K562 (cell line): ENCODE measurements at regions not wholly inside any gene's neighbourhood (a gene's known extent, or its start where the extent isn't known, plus 50 kb on each side); places are given as distances from the start of the nearest gene placed in this dataset.

Experiments used
- ATAC-seq: fragments of 200-7000 bp; cut with Tn5 transposase; 3 replicates; pipeline ENCODE4 v1.9.1; 2020; ENCODE audit warnings: moderate library complexity
- BruUV-seq: library from RNA; stranded (reverse); fragments of 400-500 nt; replicated peaks from 2 replicates; lab custom pipeline; 2021; lab: Mats Ljungman, UMichigan
- CTCF ChIA-PET: fragments of 300-600 bp; formaldehyde crosslinking; extraction: SDS; loops from one replicate; lab custom pipeline; 2021; ENCODE audit warnings: low intra/inter-chr PET ratio; lab: Yijun Ruan, JAX
- POLR2A ChIA-PET: fragments of 300-600, 350-650 bp; sonication (Branson Sonifier 250); formaldehyde crosslinking; extraction: SDS; loops from one replicate; lab custom pipeline; 2021; ENCODE audit warnings: antibody characterized with exemption, inconsistent platforms; lab: Yijun Ruan, JAX
- DNase-seq, 4 experiments: peaks; one replicate each; pipeline versions ENCODE4 v3.0.0 to v3.0.0-alpha.2; 2011 to 2018; ENCODE audit warnings: low spot score in 3 of 4, mixed read lengths in 3 of 4; ENCODE audit errors: extremely low read depth in 1 of 4
- FAIRE-seq: peaks from 2 replicates; lab custom pipeline; 2011; peaks lifted over from hg19 to GRCh38; lab: Jason Lieb, UNC
- H2AFZ ChIP-seq: 2 replicates; pipeline ENCODE4 v1.6.0; 2011; ENCODE audit warnings: low read depth, low read length, control low read depth, inconsistent platforms
- H3K27ac ChIP-seq: fragments of 200-600 bp; 3 replicates; pipeline ENCODE4 v1.8.0; 2011; ENCODE audit warnings: low read depth, mild to moderate bottlenecking, control low read depth, inconsistent platforms, low read length, moderate library complexity, mixed read lengths; ENCODE audit errors: extremely low read depth
- H3K27me3 ChIP-seq, 2 experiments: fragments of 300-600 bp in 1 of 2; 2 replicates in 1 of 2; 3 replicates in 1 of 2; pipeline versions ENCODE4 v1.6.0 to v1.8.0; 2011; ENCODE audit warnings: inconsistent platforms in 2 of 2, low read length in 2 of 2, mild to moderate bottlenecking in 1 of 2, mixed read lengths in 1 of 2, moderate library complexity in 1 of 2; ENCODE audit not compliant: control insufficient read depth in 2 of 2, insufficient read depth in 2 of 2
- H3K36me3 ChIP-seq: fragments of 300-600 bp; 3 replicates; pipeline ENCODE4 v1.8.0; 2011; ENCODE audit warnings: mild to moderate bottlenecking, low read length, inconsistent platforms; ENCODE audit not compliant: control insufficient read depth, insufficient read depth
- H3K4me1 ChIP-seq, 2 experiments: fragments of 200-600 bp in 1 of 2; replicated peaks in 1 of 2; 2 replicates in 1 of 2; 3 replicates in 1 of 2; pipeline versions ENCODE4 v1.5.1 to v1.8.0; 2011; ENCODE audit warnings: inconsistent platforms in 2 of 2, low read length in 2 of 2, mild to moderate bottlenecking in 1 of 2, mixed read lengths in 1 of 2, moderate library complexity in 1 of 2; ENCODE audit not compliant: control insufficient read depth in 2 of 2, insufficient read depth in 2 of 2
- H3K4me2 ChIP-seq: 2 replicates; pipeline ENCODE4 v1.6.1; 2011; ENCODE audit warnings: low read length, control low read depth, inconsistent platforms, mixed read lengths; ENCODE audit not compliant: insufficient read depth
- H3K4me3 ChIP-seq: fragments of 200-600 bp; sonication (generic), shearing (Covaris generic); 2 replicates; pipeline ENCODE4 v1.5.1; 2016; ENCODE audit warnings: control low read depth, inconsistent platforms
- H3K79me2 ChIP-seq: fragments of 200-600 bp; 3 replicates; pipeline ENCODE4 v1.8.0; 2011; ENCODE audit warnings: low read length, inconsistent platforms; ENCODE audit not compliant: control insufficient read depth, insufficient read depth
- H3K9ac ChIP-seq, 2 experiments: 2 replicates each; pipeline versions ENCODE4 v1.6.0 to v1.6.1; 2011; ENCODE audit warnings: low read depth in 2 of 2, low read length in 2 of 2, control low read depth in 1 of 2, inconsistent platforms in 1 of 2, mild to moderate bottlenecking in 1 of 2, mixed read lengths in 1 of 2; ENCODE audit not compliant: insufficient read depth in 1 of 2
- H3K9me1 ChIP-seq: one replicate; pipeline ENCODE4 v1.6.0; 2011; ENCODE audit warnings: inconsistent platforms, mild to moderate bottlenecking, low read length, moderate library complexity; ENCODE audit not compliant: control insufficient read depth, insufficient read depth
- H3K9me3 ChIP-seq: replicated peaks from 2 replicates; pipeline ENCODE4 v1.5.1; 2011; ENCODE audit warnings: low read depth, low read length, inconsistent platforms; ENCODE audit not compliant: control insufficient read depth, insufficient read depth
- H4K20me1 ChIP-seq: replicated peaks from 2 replicates; pipeline ENCODE4 v1.6.1; 2011; ENCODE audit warnings: low read length, inconsistent platforms, mixed read lengths; ENCODE audit not compliant: control insufficient read depth, insufficient read depth
- BCLAF1 ChIP-seq, 2 experiments: fragments of 450-650 bp in 1 of 2; IDR thresholded peaks; 2 replicates each; pipeline ENCODE4 v1.6.1; 2011 to 2017; ENCODE audit warnings: low read depth in 2 of 2, antibody characterized with exemption in 1 of 2, borderline replicate concordance in 1 of 2, low read length in 1 of 2, mild to moderate bottlenecking in 1 of 2, mixed read lengths in 1 of 2; ENCODE audit not compliant: control insufficient read depth in 1 of 2
- CLOCK ChIP-seq: fragments of 250-450 bp; sonication (Bioruptor Pico); IDR thresholded peaks from 2 replicates; pipeline ENCODE4 v1.4.0; 2020; ENCODE audit warnings: mild to moderate bottlenecking, moderate library complexity, borderline replicate concordance
- KLF16 ChIP-seq: IDR thresholded peaks from 2 replicates; pipeline ENCODE4 v1.6.1; 2016; ENCODE audit warnings: antibody characterized with exemption
- NBN ChIP-seq: fragments of 450-650 bp; IDR thresholded peaks from 2 replicates; pipeline ENCODE4 v1.6.1; 2016; ENCODE audit warnings: low read depth, mild to moderate bottlenecking
- SMARCE1 ChIP-seq: fragments of 450-650 bp; IDR thresholded peaks from 2 replicates; pipeline ENCODE4 v1.7.1; 2016; ENCODE audit warnings: mild to moderate bottlenecking
- ZNF274 ChIP-seq: IDR thresholded peaks from 2 replicates; pipeline ENCODE4 v1.6.1; 2011; ENCODE audit warnings: low read depth, mild to moderate bottlenecking, low read length, moderate library complexity, borderline replicate concordance
- WGBS: fragments of 100-300 bp; shearing (Covaris generic); methylation state at CpG from one replicate; pipeline ENCODE4 v1.1.6; 2016; ENCODE audit warnings: low coverage, mixed read lengths; ENCODE audit not compliant: insufficient coverage; ENCODE audit errors: missing lambda C conversion rate; 5-methylcytosine and 5-hydroxymethylcytosine counted together
- in situ Hi-C: fragments of 300-500 bp; cut with MboI; formaldehyde crosslinking; loops from 4 replicates; pipeline ENCODE4 v1.15.0; 2018; ENCODE audit warnings: inconsistent platforms, mixed read lengths
- intact Hi-C: fragments of 100-400 bp; cut with micrococcal nuclease; formaldehyde crosslinking; loops from 2 replicates; pipeline ENCODE4 v1.14.2; 2022

- TF ChIP-seq CLOCK (CRISPR knock-in tag) = no peak
- TF ChIP-seq BCLAF1 (IDR thresholded peaks at IDR 0.05; ENCODE audit: borderline replicate concordance in 1 of 2, control insufficient read depth in 1 of 2, low read depth in 2 of 2, low read length in 1 of 2) = no peak
- TF ChIP-seq SMARCE1 = no peak
- TF ChIP-seq KLF16 = no peak
Observed at GRCh38 chr17:71757156-71757555, 363.7 kb upstream of the SOX9 start (continued).

DNA sequence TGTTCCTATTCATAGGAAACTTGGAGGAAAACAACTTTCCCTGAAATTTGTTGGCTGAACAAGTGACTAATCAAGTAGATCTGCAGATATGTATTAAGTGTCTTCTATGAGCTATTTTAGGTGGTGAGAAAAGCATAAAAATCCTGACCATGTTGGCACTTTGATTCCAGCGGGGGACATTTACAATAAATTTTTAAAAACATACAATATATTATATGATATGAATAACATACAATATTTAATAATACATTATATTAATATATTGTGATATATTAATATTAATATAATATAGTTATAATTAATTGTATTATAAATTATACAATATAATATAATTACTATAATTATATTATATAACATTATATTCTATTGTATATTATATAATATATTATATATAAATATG is 362.9 kb upstream of the SOX9 start:
- in situ Hi-C loops = no loop called here
- 5% methylated on average over 1 of the region's 1 CpG for WGBS
- CTCF ChIA-PET = no interaction called here
- Histone ChIP-seq H3K4me2 (no peak overlapping the region), H3K4me1 (no peaks in the 10 kb centered on the region), H2AFZ (no peak overlapping the region), H3K36me3 (no peaks in the 10 kb centered on the region), H3K4me3 (no peak overlapping the region), H3K27me3 (no peaks in the 10 kb centered on the region), H3K9me1 (no peaks in the 10 kb centered on the region), H3K9ac (no peak overlapping the region), H3K27ac (no peak overlapping the region), H3K79me2 (no peaks in the 10 kb centered on the region), H4K20me1 (no peaks in the 10 kb centered on the region), H3K9me3 (no peaks in the 10 kb centered on the region)
- DNase-seq (no peak), ATAC-seq (no peak), FAIRE-seq (no peak)
- TF ChIP-seq NBN (no peak), ZNF274 (peak; percentile 34; the same call in 1 of the 2 replicates)
- intact Hi-C loops = no loop called here
- POLR2A ChIA-PET = no interaction called here
- no TSS peak for BruUV-seq
